SK-N-SH (cell line): ENCODE measurements at regions not wholly inside any gene's neighbourhood (a gene's known extent, or its start where the extent isn't known, plus 50 kb on each side); places are given as distances from the start of the nearest gene placed in this dataset.

Source experiments
- CTCF ChIA-PET: fragments of 300-600, 350-600 bp; formaldehyde crosslinking; extraction: SDS; loops from one replicate; lab custom pipeline; 2021; lab: Yijun Ruan, JAX
- POLR2A ChIA-PET: fragments of 350-600 bp; sonication (Branson Sonifier 250); formaldehyde crosslinking; extraction: SDS; loops from one replicate; lab custom pipeline; 2020; ENCODE audit warnings: antibody characterized with exemption, inconsistent platforms; lab: Yijun Ruan, JAX
- DNase-seq: peaks from one replicate; pipeline ENCODE4 v3.0.0; 2012
- H2AFZ ChIP-seq: fragments of 200-600 bp; sonication (generic); 2 replicates; pipeline ENCODE4 v1.8.1; 2016; ENCODE audit warnings: antibody characterized with exemption, mild to moderate bottlenecking, low read depth
- H3F3A ChIP-seq: fragments of 200-600 bp; sonication (generic); replicated peaks from 2 replicates; pipeline ENCODE3; 2016; ENCODE audit warnings: antibody characterized with exemption, mild to moderate bottlenecking; ENCODE audit not compliant: insufficient read depth
- H3K27ac ChIP-seq, 2 experiments: fragments of 200-500 bp in 1 of 2; fragments of 200-600 bp in 1 of 2; sonication (Bioruptor generic) in 1 of 2; sonication (generic), shearing (Covaris generic) in 1 of 2; 2 replicates each; pipeline versions ENCODE4 v1.5.1 to v1.6.1; 2014 to 2016; ENCODE audit warnings: low read depth in 2 of 2, inconsistent platforms in 1 of 2, low read length in 1 of 2, mild to moderate bottlenecking in 1 of 2, mixed read lengths in 1 of 2
- H3K27me3 ChIP-seq: fragments of 200-600 bp; sonication (generic), shearing (Covaris generic); 2 replicates; pipeline ENCODE4 v1.6.1; 2016; ENCODE audit warnings: mixed run types; ENCODE audit not compliant: insufficient read depth
- H3K36me3 ChIP-seq, 2 experiments: fragments of 200-500 bp in 1 of 2; fragments of 200-600 bp in 1 of 2; sonication (Bioruptor generic) in 1 of 2; sonication (generic) in 1 of 2; replicated peaks in 1 of 2; 2 replicates each; pipeline versions ENCODE3 to v1.5.1; 2014 to 2016; ENCODE audit warnings: low read length in 1 of 2, mild to moderate bottlenecking in 1 of 2; ENCODE audit not compliant: insufficient read depth in 2 of 2, control insufficient read depth in 1 of 2
- H3K4me1 ChIP-seq, 2 experiments: fragments of 200-500 bp in 1 of 2; fragments of 200-600 bp in 1 of 2; sonication (Bioruptor generic) in 1 of 2; sonication (generic), shearing (Covaris generic) in 1 of 2; 2 replicates each; pipeline versions ENCODE4 v1.5.1 to v1.6.1; 2014 to 2016; ENCODE audit warnings: low read depth in 1 of 2, low read length in 1 of 2, mixed run types in 1 of 2; ENCODE audit not compliant: insufficient read depth in 2 of 2, control insufficient read depth in 1 of 2
- H3K4me2 ChIP-seq: fragments of 200-600 bp; sonication (generic), shearing (Covaris generic); 2 replicates; pipeline ENCODE4 v1.6.1; 2017; ENCODE audit warnings: mixed run types
- H3K4me3 ChIP-seq, 2 experiments: fragments of 200-500 bp in 1 of 2; fragments of 200-600 bp in 1 of 2; sonication (Bioruptor generic) in 1 of 2; sonication (generic), shearing (Covaris generic) in 1 of 2; 2 replicates each; pipeline versions ENCODE4 v1.5.1 to v1.8.1; 2014 to 2016; ENCODE audit warnings: low read depth in 2 of 2, inconsistent platforms in 1 of 2, low read length in 1 of 2, mild to moderate bottlenecking in 1 of 2, mixed read lengths in 1 of 2, moderate library complexity in 1 of 2
- H3K79me2 ChIP-seq: fragments of 200-600 bp; sonication (generic); 2 replicates; pipeline ENCODE4 v1.8.1; 2017; ENCODE audit warnings: mild to moderate bottlenecking; ENCODE audit not compliant: insufficient read depth
- H3K9ac ChIP-seq: fragments of 200-600 bp; sonication (generic); 2 replicates; pipeline ENCODE4 v1.6.1; 2017; ENCODE audit warnings: mixed run types
- H3K9me2 ChIP-seq: fragments of 200-600 bp; sonication (generic); 2 replicates; pipeline ENCODE4 v1.6.1; 2017; ENCODE audit warnings: mixed run types
- H3K9me3 ChIP-seq: fragments of 200-600 bp; sonication (generic); 2 replicates; pipeline ENCODE4 v1.6.1; 2017; ENCODE audit warnings: mixed run types, mild to moderate bottlenecking, moderate library complexity
- H4K20me1 ChIP-seq: fragments of 200-600 bp; sonication (generic); 2 replicates; pipeline ENCODE4 v1.6.1; 2017; ENCODE audit warnings: mild to moderate bottlenecking, mixed run types; ENCODE audit not compliant: insufficient read depth
- CHD2 ChIP-seq: fragments of 150-350 bp; IDR thresholded peaks from 2 replicates; pipeline ENCODE4 v1.6.1; 2018; ENCODE audit warnings: low read length; ENCODE audit not compliant: partially characterized antibody
- EZH2phosphoT487 ChIP-seq: fragments of 200-600 bp; sonication (generic); IDR thresholded peaks from 2 replicates; pipeline ENCODE4 v1.6.1; 2017; ENCODE audit warnings: low read depth, mixed run types, mild to moderate bottlenecking, antibody characterized with exemption, moderate library complexity, borderline replicate concordance
- FOXJ3 ChIP-seq: sonication (generic); formaldehyde crosslinking; IDR thresholded peaks from 2 replicates; pipeline ENCODE4 v1.5.1; 2020; ENCODE audit warnings: mild to moderate bottlenecking, missing genetic modification reagents
- FOXM1 ChIP-seq: IDR thresholded peaks from 2 replicates; pipeline ENCODE4 v1.4.0; 2012; ENCODE audit warnings: low read depth, mild to moderate bottlenecking
- GABPA ChIP-seq: IDR thresholded peaks from 2 replicates; pipeline ENCODE4 v1.4.0; 2012; ENCODE audit warnings: low read depth, mild to moderate bottlenecking
- JUND ChIP-seq: IDR thresholded peaks from 2 replicates; pipeline ENCODE4 v1.4.0; 2012
- MEF2A ChIP-seq: IDR thresholded peaks from 2 replicates; pipeline ENCODE4 v1.4.0; 2012; ENCODE audit warnings: low read depth, borderline replicate concordance
- MXI1 ChIP-seq: IDR thresholded peaks from 2 replicates; pipeline ENCODE4 v1.6.1; 2012; ENCODE audit warnings: mild to moderate bottlenecking, low read depth, low read length, improper control_type of control experiment
- RAD21 ChIP-seq: IDR thresholded peaks from 2 replicates; pipeline ENCODE4 v1.6.1; 2012; ENCODE audit warnings: mild to moderate bottlenecking, low read length
- RCOR1 ChIP-seq: fragments of 150-350 bp; IDR thresholded peaks from 2 replicates; pipeline ENCODE4 v1.6.1; 2017; ENCODE audit warnings: antibody characterized with exemption, low read length
- RFX5 ChIP-seq: IDR thresholded peaks from 2 replicates; pipeline ENCODE4 v1.6.1; 2012; ENCODE audit warnings: mild to moderate bottlenecking, improper control_type of control experiment, low read length
- RXRA ChIP-seq: IDR thresholded peaks from 2 replicates; pipeline ENCODE4 v1.4.0; 2012; ENCODE audit warnings: low read depth, mild to moderate bottlenecking, borderline replicate concordance
- TAF1 ChIP-seq: IDR thresholded peaks from 2 replicates; pipeline ENCODE4 v1.6.1; 2012; ENCODE audit warnings: low read depth, mild to moderate bottlenecking, low read length, moderate library complexity, borderline replicate concordance
- TCF12 ChIP-seq: IDR thresholded peaks from 2 replicates; pipeline ENCODE4 v1.4.0; 2012
- TEAD4 ChIP-seq: IDR thresholded peaks from 2 replicates; pipeline ENCODE4 v1.4.0; 2012; ENCODE audit warnings: mild to moderate bottlenecking, borderline replicate concordance; ENCODE audit not compliant: insufficient read depth
- WGBS: methylation state at CpG from one replicate; pipeline ENCODE4 v1.1.6; 2017; ENCODE audit warnings: low lambda C conversion rate; 5-methylcytosine and 5-hydroxymethylcytosine counted together
- TF ChIP-seq, protein P1 (sequence below): fragments of 200-600 bp; sonication (generic); IDR thresholded peaks from 2 replicates; pipeline ENCODE4 v1.6.1; 2017; ENCODE audit warnings: antibody characterized with exemption, mild to moderate bottlenecking, moderate library complexity
- TF ChIP-seq, protein P2 (sequence below): fragments of 150-350 bp; IDR thresholded peaks from 2 replicates; pipeline ENCODE4 v1.6.1; 2017; ENCODE audit warnings: antibody characterized with exemption, low read length, low read depth, borderline replicate concordance
- TF ChIP-seq, protein P3 (sequence below): IDR thresholded peaks from 2 replicates; pipeline ENCODE4 v1.4.0; 2012; ENCODE audit warnings: low read depth, borderline replicate concordance
- TF ChIP-seq, protein P4 (sequence below): IDR thresholded peaks from 2 replicates; pipeline ENCODE4 v1.4.0; 2012; ENCODE audit warnings: low read depth
- TF ChIP-seq, protein P5 (sequence below): IDR thresholded peaks from 2 replicates; pipeline ENCODE4; 2012

DNA sequence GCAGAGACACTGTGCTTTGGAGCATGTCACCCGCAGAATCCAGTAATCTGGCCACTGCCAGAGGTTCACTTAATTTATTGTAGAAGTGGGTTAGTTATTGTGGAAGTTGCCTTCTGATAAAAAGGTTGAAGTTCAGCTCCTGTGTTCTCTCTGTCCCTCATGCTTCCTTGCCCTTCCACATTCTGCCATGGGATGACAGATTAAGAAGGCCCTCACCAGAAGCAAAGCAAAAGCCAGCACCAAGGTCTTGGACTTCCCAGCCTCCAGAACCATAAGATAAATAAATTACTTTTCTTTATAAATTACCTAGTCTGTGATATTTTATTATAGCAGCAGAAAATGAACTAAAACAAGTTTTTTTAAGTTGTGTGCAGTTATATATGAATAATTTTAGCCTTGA lies 145.0 kb upstream of the SH3BP4 start:
- no peak overlapping the region for H3K4me3 ChIP-seq
- WGBS: 71% methylated on average over 1 of the region's 1 CpG
- H3K9me3 ChIP-seq: no peaks in the 10 kb centered on the region
- H3K4me2 ChIP-seq: no peak overlapping the region
- CTCF ChIA-PET: no interaction called here
- DNase-seq: no peak
- no peaks in the 10 kb centered on the region for H4K20me1 ChIP-seq
- H3K4me1 ChIP-seq: peaks cover 0 to 5% of the 10 kb centered on the region in 2 experiments; a peak in 1 of 4 replicates
- H3K27ac ChIP-seq: no peak overlapping the region
- no peaks in the 10 kb centered on the region for H3F3A ChIP-seq
- TF ChIP-seq, protein P1, sequence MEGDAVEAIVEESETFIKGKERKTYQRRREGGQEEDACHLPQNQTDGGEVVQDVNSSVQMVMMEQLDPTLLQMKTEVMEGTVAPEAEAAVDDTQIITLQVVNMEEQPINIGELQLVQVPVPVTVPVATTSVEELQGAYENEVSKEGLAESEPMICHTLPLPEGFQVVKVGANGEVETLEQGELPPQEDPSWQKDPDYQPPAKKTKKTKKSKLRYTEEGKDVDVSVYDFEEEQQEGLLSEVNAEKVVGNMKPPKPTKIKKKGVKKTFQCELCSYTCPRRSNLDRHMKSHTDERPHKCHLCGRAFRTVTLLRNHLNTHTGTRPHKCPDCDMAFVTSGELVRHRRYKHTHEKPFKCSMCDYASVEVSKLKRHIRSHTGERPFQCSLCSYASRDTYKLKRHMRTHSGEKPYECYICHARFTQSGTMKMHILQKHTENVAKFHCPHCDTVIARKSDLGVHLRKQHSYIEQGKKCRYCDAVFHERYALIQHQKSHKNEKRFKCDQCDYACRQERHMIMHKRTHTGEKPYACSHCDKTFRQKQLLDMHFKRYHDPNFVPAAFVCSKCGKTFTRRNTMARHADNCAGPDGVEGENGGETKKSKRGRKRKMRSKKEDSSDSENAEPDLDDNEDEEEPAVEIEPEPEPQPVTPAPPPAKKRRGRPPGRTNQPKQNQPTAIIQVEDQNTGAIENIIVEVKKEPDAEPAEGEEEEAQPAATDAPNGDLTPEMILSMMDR: no peak
- TF ChIP-seq TCF12: no peak
- no peak for TF ChIP-seq RCOR1
- TF ChIP-seq, protein P2, sequence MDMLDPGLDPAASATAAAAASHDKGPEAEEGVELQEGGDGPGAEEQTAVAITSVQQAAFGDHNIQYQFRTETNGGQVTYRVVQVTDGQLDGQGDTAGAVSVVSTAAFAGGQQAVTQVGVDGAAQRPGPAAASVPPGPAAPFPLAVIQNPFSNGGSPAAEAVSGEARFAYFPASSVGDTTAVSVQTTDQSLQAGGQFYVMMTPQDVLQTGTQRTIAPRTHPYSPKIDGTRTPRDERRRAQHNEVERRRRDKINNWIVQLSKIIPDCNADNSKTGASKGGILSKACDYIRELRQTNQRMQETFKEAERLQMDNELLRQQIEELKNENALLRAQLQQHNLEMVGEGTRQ: no peak
- TF ChIP-seq CHD2: no peak
- TF ChIP-seq TEAD4: no peak
- no peak for TF ChIP-seq FOXM1
- no peak for TF ChIP-seq RAD21
- no peak for TF ChIP-seq FOXJ3
- TF ChIP-seq JUND: no peak
- TF ChIP-seq MEF2A: no peak
- TF ChIP-seq RFX5: no peak
- TF ChIP-seq TAF1: no peak
- no peak for TF ChIP-seq MXI1
- TF ChIP-seq EZH2phosphoT487: no peak
- no peak for TF ChIP-seq RXRA
- TF ChIP-seq, protein P3, sequence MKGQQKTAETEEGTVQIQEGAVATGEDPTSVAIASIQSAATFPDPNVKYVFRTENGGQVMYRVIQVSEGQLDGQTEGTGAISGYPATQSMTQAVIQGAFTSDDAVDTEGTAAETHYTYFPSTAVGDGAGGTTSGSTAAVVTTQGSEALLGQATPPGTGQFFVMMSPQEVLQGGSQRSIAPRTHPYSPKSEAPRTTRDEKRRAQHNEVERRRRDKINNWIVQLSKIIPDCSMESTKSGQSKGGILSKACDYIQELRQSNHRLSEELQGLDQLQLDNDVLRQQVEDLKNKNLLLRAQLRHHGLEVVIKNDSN: no peak
- TF ChIP-seq, protein P4, sequence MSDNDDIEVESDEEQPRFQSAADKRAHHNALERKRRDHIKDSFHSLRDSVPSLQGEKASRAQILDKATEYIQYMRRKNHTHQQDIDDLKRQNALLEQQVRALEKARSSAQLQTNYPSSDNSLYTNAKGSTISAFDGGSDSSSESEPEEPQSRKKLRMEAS: no peak
- TF ChIP-seq GABPA: no peak
- TF ChIP-seq, protein P5, sequence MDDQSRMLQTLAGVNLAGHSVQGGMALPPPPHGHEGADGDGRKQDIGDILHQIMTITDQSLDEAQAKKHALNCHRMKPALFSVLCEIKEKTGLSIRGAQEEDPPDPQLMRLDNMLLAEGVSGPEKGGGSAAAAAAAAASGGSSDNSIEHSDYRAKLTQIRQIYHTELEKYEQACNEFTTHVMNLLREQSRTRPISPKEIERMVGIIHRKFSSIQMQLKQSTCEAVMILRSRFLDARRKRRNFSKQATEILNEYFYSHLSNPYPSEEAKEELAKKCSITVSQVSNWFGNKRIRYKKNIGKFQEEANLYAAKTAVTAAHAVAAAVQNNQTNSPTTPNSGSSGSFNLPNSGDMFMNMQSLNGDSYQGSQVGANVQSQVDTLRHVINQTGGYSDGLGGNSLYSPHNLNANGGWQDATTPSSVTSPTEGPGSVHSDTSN: no peak
- H2AFZ ChIP-seq: no peak overlapping the region
- no peaks in the 10 kb centered on the region for H3K36me3 ChIP-seq
- H3K9me2 ChIP-seq: no peaks in the 10 kb centered on the region
- H3K27me3 ChIP-seq: peaks cover 12% of the 10 kb centered on the region; the same call in 1 of the 2 replicates
- no peaks in the 10 kb centered on the region for H3K79me2 ChIP-seq
- no peak overlapping the region for H3K9ac ChIP-seq
- POLR2A ChIA-PET: no interaction called here
